Esophagus muscularis mucosa (tissue), 4 donors: ENCODE measurements at regions not wholly inside any gene's neighbourhood (a gene's known extent, or its start where the extent isn't known, plus 50 kb on each side); places are given as distances from the start of the nearest gene placed in this dataset.
"Not testable (repeated sequence)": the region's sequence is repeated elsewhere in the genome, so short reads cannot be mapped to it uniquely, and the experiment has no call there.

ENCODE experiments used
- DNase-seq: peaks from one replicate; pipeline ENCODE4 v3.0.0-alpha.2; 2017; ENCODE audit errors: extremely low spot score
- H3K27ac ChIP-seq, 4 donors: fragments of 200-600 bp; sonication (generic); replicated peaks in 1 of 4; 1 replicate in 3 of 4; 2 replicates in 1 of 4; pipeline ENCODE4 v1.5.1; 2016 to 2019; ENCODE audit warnings: mild to moderate bottlenecking in 1 of 4
- H3K27me3 ChIP-seq, 4 donors: fragments of 200-600 bp; sonication (generic); one replicate each; pipeline versions ENCODE4 v1.5.1 to v1.6.0; 2016 to 2019
- H3K36me3 ChIP-seq, 4 donors: fragments of 200-600 bp; sonication (generic); one replicate each; pipeline ENCODE4 v1.5.1; 2016 to 2019
- H3K4me1 ChIP-seq, 4 donors: fragments of 200-600 bp; sonication (generic); one replicate each; pipeline ENCODE4 v1.5.1; 2016 to 2019
- H3K4me3 ChIP-seq, 4 donors: fragments of 200-600 bp; sonication (generic); 1 replicate in 2 of 4; 2 replicates in 2 of 4; pipeline ENCODE4 v1.5.1; 2016 to 2019; ENCODE audit warnings: mild to moderate bottlenecking in 4 of 4, moderate library complexity in 1 of 4
- H3K9me3 ChIP-seq, 4 donors: fragments of 200-600 bp; sonication (generic); 1 replicate in 3 of 4; 2 replicates in 1 of 4; pipeline ENCODE4 v1.5.1; 2016 to 2019
- EP300 ChIP-seq: sonication (generic); formaldehyde crosslinking; IDR thresholded peaks from one replicate; pipeline ENCODE4 v1.6.1; 2017; ENCODE audit warnings: antibody characterized with exemption
- POLR2A ChIP-seq: fragments of 450-650 bp; IDR thresholded peaks from one replicate; pipeline ENCODE4 v1.6.1; 2017; ENCODE audit warnings: antibody characterized with exemption, moderate library complexity, mild to moderate bottlenecking, low read depth
- POLR2AphosphoS5 ChIP-seq, 2 donors: sonication (generic); formaldehyde crosslinking; IDR thresholded peaks; one replicate each; pipeline ENCODE4 v1.6.1; 2017; ENCODE audit warnings: antibody characterized with exemption in 2 of 2
- WGBS: methylation state at CpG from one replicate; pipeline ENCODE4 v1.1.5; 2018; 5-methylcytosine and 5-hydroxymethylcytosine counted together
- intact Hi-C: fragments of 100-400 bp; cut with DNase I; formaldehyde crosslinking; loops from one replicate; pipeline ENCODE4 v1.15.1; 2023
- TF ChIP-seq, protein P1 (sequence below), 3 experiments: fragments of 200-600 bp in 2 of 3; fragments of 450-650 bp in 1 of 3; sonication (generic) in 2 of 3; IDR thresholded peaks; one replicate each; pipeline ENCODE4 v1.5.1; 2017 to 2019; ENCODE audit warnings: antibody characterized with exemption in 3 of 3, mild to moderate bottlenecking in 2 of 3, moderate library complexity in 1 of 3

DNA sequence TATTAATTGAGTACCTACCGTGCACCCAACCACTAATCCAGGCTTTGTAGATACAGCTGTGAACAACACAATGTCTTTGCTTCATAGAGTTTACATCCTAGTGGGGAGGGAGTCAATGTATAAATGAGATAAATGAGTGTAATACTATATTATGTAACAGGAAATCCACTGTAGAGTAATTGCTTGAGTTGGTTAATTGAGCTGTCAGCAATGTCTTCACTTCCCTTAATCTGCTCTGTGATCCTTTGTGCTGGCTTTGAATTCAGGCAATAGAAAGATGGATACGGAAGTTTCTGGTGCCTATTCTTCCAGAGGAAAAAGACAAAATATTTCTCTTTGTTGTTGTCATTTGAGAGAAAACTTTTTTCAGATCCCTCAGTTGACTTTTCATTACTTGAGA, 104.0 kb upstream of the SLC16A7 start:
- Histone ChIP-seq H3K4me1 (no peaks in the 10 kb centered on the region), H3K9me3 (no peaks in the 10 kb centered on the region), H3K36me3 (no peaks in the 10 kb centered on the region), H3K4me3 (no peak overlapping the region), H3K27me3 (no peaks in the 10 kb centered on the region), H3K27ac (no peak overlapping the region)
- intact Hi-C loops, result no loop called here
- DNase-seq, result no peak
- TF ChIP-seq POLR2A (no peak), POLR2AphosphoS5 (IDR thresholded peaks at IDR 0.05) (no peak), EP300 (no peak)
- TF ChIP-seq, protein P1, sequence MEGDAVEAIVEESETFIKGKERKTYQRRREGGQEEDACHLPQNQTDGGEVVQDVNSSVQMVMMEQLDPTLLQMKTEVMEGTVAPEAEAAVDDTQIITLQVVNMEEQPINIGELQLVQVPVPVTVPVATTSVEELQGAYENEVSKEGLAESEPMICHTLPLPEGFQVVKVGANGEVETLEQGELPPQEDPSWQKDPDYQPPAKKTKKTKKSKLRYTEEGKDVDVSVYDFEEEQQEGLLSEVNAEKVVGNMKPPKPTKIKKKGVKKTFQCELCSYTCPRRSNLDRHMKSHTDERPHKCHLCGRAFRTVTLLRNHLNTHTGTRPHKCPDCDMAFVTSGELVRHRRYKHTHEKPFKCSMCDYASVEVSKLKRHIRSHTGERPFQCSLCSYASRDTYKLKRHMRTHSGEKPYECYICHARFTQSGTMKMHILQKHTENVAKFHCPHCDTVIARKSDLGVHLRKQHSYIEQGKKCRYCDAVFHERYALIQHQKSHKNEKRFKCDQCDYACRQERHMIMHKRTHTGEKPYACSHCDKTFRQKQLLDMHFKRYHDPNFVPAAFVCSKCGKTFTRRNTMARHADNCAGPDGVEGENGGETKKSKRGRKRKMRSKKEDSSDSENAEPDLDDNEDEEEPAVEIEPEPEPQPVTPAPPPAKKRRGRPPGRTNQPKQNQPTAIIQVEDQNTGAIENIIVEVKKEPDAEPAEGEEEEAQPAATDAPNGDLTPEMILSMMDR (IDR thresholded peaks at IDR 0.05), result no peak
- WGBS, result 66% methylated on average over 2 of the region's 2 CpGs

DNA sequence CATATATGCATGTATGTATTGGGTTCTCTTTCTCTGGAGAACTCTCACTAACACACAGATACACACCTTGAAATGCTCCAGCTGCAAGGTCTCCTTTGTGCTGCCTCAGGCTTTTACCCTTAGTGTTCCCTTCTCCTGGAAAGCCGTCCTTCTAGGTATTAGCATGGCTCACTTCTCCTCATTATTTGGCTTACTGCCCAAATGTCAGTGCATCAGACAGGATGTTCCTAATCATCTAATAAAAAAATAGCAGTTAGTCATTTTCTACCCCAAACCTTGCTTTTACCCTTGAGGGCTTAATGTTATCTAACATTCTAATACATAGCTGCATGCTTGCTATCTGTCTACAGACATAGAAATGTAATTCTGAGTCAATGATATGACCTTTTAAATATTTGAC, 109.0 kb upstream of the SLC16A7 start:
- Histone ChIP-seq H3K36me3 (no peaks in the 10 kb centered on the region), H3K27ac (no peak overlapping the region), H3K9me3 (no peaks in the 10 kb centered on the region), H3K27me3 (no peaks in the 10 kb centered on the region), H3K4me1 (no peaks in the 10 kb centered on the region), H3K4me3 (no peak overlapping the region)
- DNase-seq, result no peak
- intact Hi-C loops, result no loop called here
- 0% methylated on average over 1 of the region's 1 CpG for WGBS
- TF ChIP-seq POLR2AphosphoS5 (IDR thresholded peaks at IDR 0.05), result no peak
- no peak for TF ChIP-seq POLR2A
- TF ChIP-seq, protein P1 (IDR thresholded peaks at IDR 0.05), result no peak
- TF ChIP-seq EP300, result no peak

DNA sequence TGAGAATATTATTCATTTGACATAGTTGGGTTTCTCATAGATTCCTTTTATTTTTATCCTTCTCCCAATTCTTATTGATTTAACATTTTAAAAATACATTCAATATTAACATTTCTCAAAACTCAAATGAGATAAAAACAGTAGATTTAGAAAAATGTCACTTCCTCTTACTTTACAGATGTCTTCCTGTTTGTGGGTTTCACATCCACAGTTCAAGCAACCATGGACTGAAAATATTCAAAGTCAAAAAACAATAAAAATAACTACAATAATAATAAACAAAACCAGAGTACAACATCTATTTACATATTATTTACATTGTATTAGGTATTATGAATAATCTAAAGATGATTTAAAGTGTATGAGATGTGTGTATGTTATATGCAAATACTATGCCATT, 111.3 kb upstream of the SLC16A7 start:
- Histone ChIP-seq H3K9me3 (no peaks in the 10 kb centered on the region), H3K27ac (no peak overlapping the region), H3K4me3 (no peak overlapping the region), H3K27me3 (no peaks in the 10 kb centered on the region), H3K4me1 (no peaks in the 10 kb centered on the region), H3K36me3 (no peaks in the 10 kb centered on the region)
- DNase-seq, result no peak
- intact Hi-C loops, result loop anchor here (5.0 kb wide), 1 partner anchor 288 kb away; no protein-coding TSS in a partner anchor
- TF ChIP-seq, protein P1 (IDR thresholded peaks at IDR 0.05), result no peak

DNA sequence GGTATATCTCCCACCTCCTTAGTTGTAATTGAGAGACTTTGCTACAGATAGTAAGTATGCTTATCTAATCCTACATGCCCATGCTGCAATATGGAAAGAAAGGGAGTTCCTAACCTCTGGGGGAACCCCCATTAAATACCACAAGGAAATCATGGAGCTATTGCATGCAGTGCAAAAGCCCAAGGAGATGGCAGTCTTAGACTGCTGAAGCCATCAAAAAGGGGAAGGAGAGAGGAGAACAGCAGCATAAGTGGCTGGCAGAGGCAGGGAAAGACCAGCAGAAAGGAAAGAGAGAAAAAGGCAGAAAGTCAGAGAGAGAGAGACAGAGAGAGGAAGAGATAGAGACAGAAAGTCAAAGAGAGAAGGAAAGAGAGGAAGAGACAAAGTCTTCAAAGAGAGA, 121.6 kb upstream of the SLC16A7 start:
- H3K4me1 ChIP-seq, H3K36me3 ChIP-seq, intact Hi-C loops, DNase-seq, H3K27me3 ChIP-seq, H3K9me3 ChIP-seq, H3K4me3 ChIP-seq, H3K27ac ChIP-seq: not testable (repeated sequence)

DNA sequence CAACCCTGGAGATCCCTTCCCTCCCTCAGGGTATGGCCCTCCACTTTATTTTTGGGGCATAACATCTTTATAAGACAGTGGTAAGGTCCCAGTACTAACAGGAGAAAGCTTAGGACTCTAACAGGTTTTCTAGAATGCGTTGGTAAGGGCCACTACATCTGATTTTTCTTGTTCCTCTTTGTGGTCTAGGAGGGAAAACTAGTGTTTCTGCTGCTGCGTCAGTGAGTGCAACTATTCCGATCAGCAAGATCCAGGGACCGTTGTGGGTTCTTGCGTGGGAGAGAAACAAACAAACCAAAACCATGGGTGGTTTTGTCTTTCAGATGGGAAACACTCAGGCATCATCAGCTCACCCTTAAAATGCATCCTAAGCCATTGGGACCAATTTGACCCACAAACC, 123.6 kb upstream of the SLC16A7 start:
- DNase-seq, result no peak
- no peaks in the 10 kb centered on the region for H3K36me3 ChIP-seq
- H3K9me3 ChIP-seq, result peaks cover 0 to 9% (median 0%) of the 10 kb centered on the region in 4 donors
- H3K27ac ChIP-seq, result no peak overlapping the region
- WGBS, result 71% methylated on average over 5 of the region's 5 CpGs
- TF ChIP-seq EP300 (no peak), POLR2AphosphoS5 (IDR thresholded peaks at IDR 0.05) (no peak), POLR2A (no peak)
- TF ChIP-seq, protein P1 (IDR thresholded peaks at IDR 0.05), result no peak
- H3K4me3 ChIP-seq, result no peak overlapping the region
- no peaks in the 10 kb centered on the region for H3K4me1 ChIP-seq
- no peaks in the 10 kb centered on the region for H3K27me3 ChIP-seq
- intact Hi-C loops, result no loop called here
